Keratinocyte (primary cell): ENCODE measurements at regions not wholly inside any gene's neighbourhood (a gene's known extent, or its start where the extent isn't known, plus 50 kb on each side); places are given as distances from the start of the nearest gene placed in this dataset.

Experiments
- DNase-seq: peaks from one replicate; pipeline ENCODE4 v3.0.0-alpha.2; 2011; ENCODE audit warnings: low read depth, missing footprints, low spot score
- FAIRE-seq: peaks from 2 replicates; lab custom pipeline; 2011; peaks lifted over from hg19 to GRCh38; lab: Jason Lieb, UNC
- H2AFZ ChIP-seq: 2 replicates; pipeline ENCODE4 v1.6.0; 2012; ENCODE audit warnings: low read length, control low read depth, inconsistent platforms; ENCODE audit not compliant: control insufficient read depth
- H3K27ac ChIP-seq: 2 replicates; pipeline ENCODE4 v1.5.1; 2011; ENCODE audit warnings: low read length; ENCODE audit not compliant: control insufficient read depth, insufficient read depth
- H3K27me3 ChIP-seq: 3 replicates; pipeline ENCODE4 v1.6.0; 2011; ENCODE audit warnings: low read length; ENCODE audit not compliant: control insufficient read depth, insufficient read depth; ENCODE audit errors: extremely low read depth
- H3K36me3 ChIP-seq, 2 experiments: 2 replicates in 1 of 2; 3 replicates in 1 of 2; pipeline ENCODE4 v1.5.1; 2011; ENCODE audit warnings: low read length in 2 of 2, mild to moderate bottlenecking in 1 of 2; ENCODE audit not compliant: control insufficient read depth in 2 of 2, insufficient read depth in 2 of 2; ENCODE audit errors: extremely low read depth in 1 of 2
- H3K4me1 ChIP-seq: 3 replicates; pipeline ENCODE4 v1.5.1; 2011; ENCODE audit warnings: low read length; ENCODE audit not compliant: control insufficient read depth, insufficient read depth; ENCODE audit errors: extremely low read depth
- H3K4me2 ChIP-seq: 3 replicates; pipeline ENCODE4 v1.6.0; 2011; ENCODE audit warnings: low read depth, low read length; ENCODE audit not compliant: control insufficient read depth, insufficient read depth; ENCODE audit errors: extremely low read depth
- H3K4me3 ChIP-seq, 3 experiments: fragments of 200-600 bp in 1 of 3; sonication (generic) in 1 of 3; 2 replicates in 2 of 3; 3 replicates in 1 of 3; pipeline ENCODE4 v1.5.1; 2011 to 2016; ENCODE audit warnings: low read length in 3 of 3, mild to moderate bottlenecking in 3 of 3, control low read depth in 2 of 3, inconsistent platforms in 1 of 3, low read depth in 1 of 3, mixed read lengths in 1 of 3, mixed run types in 1 of 3, moderate library complexity in 1 of 3; ENCODE audit not compliant: control insufficient read depth in 2 of 3, insufficient read depth in 2 of 3; ENCODE audit errors: extremely low read depth in 1 of 3
- H3K79me2 ChIP-seq: 2 replicates; pipeline ENCODE4 v1.6.0; 2012; ENCODE audit warnings: low read length; ENCODE audit not compliant: control insufficient read depth, insufficient read depth
- H3K9ac ChIP-seq: 3 replicates; pipeline ENCODE4 v1.6.0; 2011; ENCODE audit warnings: low read length; ENCODE audit not compliant: control insufficient read depth, insufficient read depth; ENCODE audit errors: extremely low read depth
- H3K9me1 ChIP-seq: 3 replicates; pipeline ENCODE4 v1.6.0; 2011; ENCODE audit warnings: low read length; ENCODE audit not compliant: control insufficient read depth, insufficient read depth; ENCODE audit errors: extremely low read depth
- H3K9me3 ChIP-seq: 2 replicates; pipeline ENCODE4 v1.5.1; 2012; ENCODE audit warnings: low read depth, low read length; ENCODE audit not compliant: control insufficient read depth
- H4K20me1 ChIP-seq: 3 replicates; pipeline ENCODE4 v1.6.0; 2011; ENCODE audit warnings: low read length; ENCODE audit not compliant: control insufficient read depth, insufficient read depth; ENCODE audit errors: extremely low read depth
- CTCF ChIP-seq, 3 experiments: IDR thresholded peaks in 1 of 3; conservative IDR thresholded peaks in 1 of 3; optimal IDR thresholded peaks in 1 of 3; 2 replicates in 2 of 3; 3 replicates in 1 of 3; pipeline versions ENCODE3 to v1.5.1; 2011; ENCODE audit warnings: low read length in 3 of 3, mild to moderate bottlenecking in 3 of 3, moderate library complexity in 2 of 3, control low read depth in 1 of 3, inconsistent platforms in 1 of 3; ENCODE audit not compliant: insufficient read depth in 2 of 3; ENCODE audit errors: extremely low read depth in 1 of 3
- EZH2 ChIP-seq: IDR thresholded peaks from one replicate; pipeline ENCODE4 v1.6.1; 2012; ENCODE audit warnings: inconsistent platforms, mild to moderate bottlenecking, low read length, moderate library complexity
- dilution Hi-C: fragments of 300-500 bp; cut with MboI; formaldehyde crosslinking; loops from one replicate; pipeline ENCODE4 v1.7.0; 2020; ENCODE audit warnings: low sequenced_read_pairs; ENCODE audit not compliant: extremely low pct_ligation_motif_present

- Histone ChIP-seq H3K36me3 (no peaks in the 10 kb centered on the region), H3K27me3 (no peaks in the 10 kb centered on the region), H4K20me1 (no peaks in the 10 kb centered on the region), H3K79me2 (no peaks in the 10 kb centered on the region), H3K4me3 (no peak overlapping the region), H2AFZ (no peak overlapping the region), H3K4me1 (no peaks in the 10 kb centered on the region), H3K9ac (no peak overlapping the region), H3K27ac (no peak overlapping the region), H3K9me3 (no peaks in the 10 kb centered on the region), H3K4me2 (no peak overlapping the region), H3K9me1 (no peaks in the 10 kb centered on the region)
- DNase-seq (no peak), FAIRE-seq (no peak)
- dilution Hi-C loops, result no loop called here
- TF ChIP-seq CTCF (optimal IDR thresholded peaks at IDR 0.05 in 1 of 3, IDR thresholded peaks at IDR 0.05 in 1 of 3, conservative IDR thresholded peaks at IDR 0.05 in 1 of 3; ENCODE audit: extremely low read depth in 1 of 3, insufficient read depth in 2 of 3, low read length in 3 of 3) (no peak), EZH2 (no peak)
Measured at GRCh38 chr2:147327613-147328012, 517.2 kb upstream of the ACVR2A start.

GRCh38 chr2:147325990-147326389, 518.8 kb upstream of the ACVR2A start:
- no peak for FAIRE-seq
- dilution Hi-C loops, result no loop called here
- no peak for TF ChIP-seq EZH2
- no peak for TF ChIP-seq CTCF (optimal IDR thresholded peaks at IDR 0.05 in 1 of 3, IDR thresholded peaks at IDR 0.05 in 1 of 3, conservative IDR thresholded peaks at IDR 0.05 in 1 of 3; ENCODE audit: extremely low read depth in 1 of 3, insufficient read depth in 2 of 3, low read length in 3 of 3)

More at GRCh38 chr2:147325990-147326389, 518.8 kb upstream of the ACVR2A start:
- Histone ChIP-seq H3K79me2 (no peaks in the 10 kb centered on the region), H3K9me1 (no peaks in the 10 kb centered on the region), H3K4me1 (no peaks in the 10 kb centered on the region), H3K9me3 (no peaks in the 10 kb centered on the region), H3K9ac (no peak overlapping the region), H3K27ac (no peak overlapping the region), H3K4me2 (no peak overlapping the region), H4K20me1 (no peaks in the 10 kb centered on the region), H3K4me3 (no peak overlapping the region), H3K27me3 (no peaks in the 10 kb centered on the region), H3K36me3 (no peaks in the 10 kb centered on the region), H2AFZ (no peak overlapping the region)
- DNase-seq, result no peak
